Right lobe of liver (tissue), 6 donors: ENCODE measurements at regions not wholly inside any gene's neighbourhood (a gene's known extent, or its start where the extent isn't known, plus 50 kb on each side); places are given as distances from the start of the nearest gene placed in this dataset.

Experiments used
- ATAC-seq, 4 donors: fragments of 200-7000 bp; cut with Tn5 transposase; one replicate each; pipeline ENCODE4 v1.9.1; 2020; ENCODE audit warnings: mild to moderate bottlenecking in 4 of 4, moderate library complexity in 4 of 4
- DNase-seq, 3 donors: peaks; one replicate each; pipeline ENCODE4 v3.0.0-alpha.2; 2020
- H3K27ac ChIP-seq, 3 donors: fragments of 200-600 bp; one replicate each; pipeline ENCODE4 v1.8.0; 2022
- H3K27me3 ChIP-seq, 2 donors: fragments of 200-600 bp; one replicate each; pipeline ENCODE4 v1.8.0; 2022
- H3K36me3 ChIP-seq, 4 donors: fragments of 200-600 bp; sonication (generic) in 1 of 4; one replicate each; pipeline versions ENCODE4 v1.5.1 to v1.8.0; 2017 to 2022; ENCODE audit warnings: control low read depth in 1 of 4
- H3K4me1 ChIP-seq, 4 donors: fragments of 200-600 bp; sonication (generic) in 1 of 4; one replicate each; pipeline versions ENCODE4 v1.5.1 to v1.8.0; 2017 to 2022; ENCODE audit warnings: control low read depth in 1 of 4
- H3K4me3 ChIP-seq, 3 donors: fragments of 200-600 bp; one replicate each; pipeline ENCODE4 v1.8.0; 2022
- H3K9me3 ChIP-seq, 4 donors: fragments of 200-600 bp; sonication (generic) in 1 of 4; one replicate each; pipeline versions ENCODE4 v1.5.1 to v1.8.0; 2017 to 2022; ENCODE audit warnings: control low read depth in 1 of 4
- POLR2A ChIP-seq: fragments of 450-650 bp; IDR thresholded peaks from one replicate; pipeline ENCODE4 v1.6.1; 2017; ENCODE audit warnings: antibody characterized with exemption, mild to moderate bottlenecking
- WGBS: methylation state at CpG from one replicate; pipeline ENCODE4 v1.1.6; 2018; ENCODE audit warnings: low coverage, low lambda C conversion rate; ENCODE audit not compliant: insufficient coverage; ENCODE audit errors: missing lambda C conversion rate; 5-methylcytosine and 5-hydroxymethylcytosine counted together
- intact Hi-C, 2 donors: fragments of 100-400 bp; cut with DNase I; formaldehyde crosslinking; loops; one replicate each; pipeline versions ENCODE4 v1.11.2 to v1.14.1; 2022
- TF ChIP-seq, protein P1 (sequence below), 4 donors: fragments of 200-600 bp in 3 of 4; fragments of 450-650 bp in 1 of 4; IDR thresholded peaks; one replicate each; pipeline versions ENCODE4 v1.5.1 to v1.8.0; 2016 to 2022; ENCODE audit warnings: antibody characterized with exemption in 4 of 4, mild to moderate bottlenecking in 2 of 4
- donor health status: DM: no; HTN: yes; CAD: no.
- donor health status: DM: no; HTN: no; CAD: no.
- donor health status: DM: no; HTN: no; CAD: no.
- donor health status: DM: no; HTN: yes; CAD: no.
- donor health status: DM: no; HTN: yes; CAD: no.

- intact Hi-C loops = no loop called here
- Histone ChIP-seq H3K9me3 (no peaks in the 10 kb centered on the region), H3K27ac (no peak overlapping the region), H3K36me3 (no peaks in the 10 kb centered on the region), H3K4me3 (no peak overlapping the region), H3K4me1 (no peaks in the 10 kb centered on the region), H3K27me3 (no peaks in the 10 kb centered on the region)
- ATAC-seq = no peak
- peak in 2 of 3 donors; percentile 13 to 23 for DNase-seq
- no peak for TF ChIP-seq POLR2A
- TF ChIP-seq, protein P1, sequence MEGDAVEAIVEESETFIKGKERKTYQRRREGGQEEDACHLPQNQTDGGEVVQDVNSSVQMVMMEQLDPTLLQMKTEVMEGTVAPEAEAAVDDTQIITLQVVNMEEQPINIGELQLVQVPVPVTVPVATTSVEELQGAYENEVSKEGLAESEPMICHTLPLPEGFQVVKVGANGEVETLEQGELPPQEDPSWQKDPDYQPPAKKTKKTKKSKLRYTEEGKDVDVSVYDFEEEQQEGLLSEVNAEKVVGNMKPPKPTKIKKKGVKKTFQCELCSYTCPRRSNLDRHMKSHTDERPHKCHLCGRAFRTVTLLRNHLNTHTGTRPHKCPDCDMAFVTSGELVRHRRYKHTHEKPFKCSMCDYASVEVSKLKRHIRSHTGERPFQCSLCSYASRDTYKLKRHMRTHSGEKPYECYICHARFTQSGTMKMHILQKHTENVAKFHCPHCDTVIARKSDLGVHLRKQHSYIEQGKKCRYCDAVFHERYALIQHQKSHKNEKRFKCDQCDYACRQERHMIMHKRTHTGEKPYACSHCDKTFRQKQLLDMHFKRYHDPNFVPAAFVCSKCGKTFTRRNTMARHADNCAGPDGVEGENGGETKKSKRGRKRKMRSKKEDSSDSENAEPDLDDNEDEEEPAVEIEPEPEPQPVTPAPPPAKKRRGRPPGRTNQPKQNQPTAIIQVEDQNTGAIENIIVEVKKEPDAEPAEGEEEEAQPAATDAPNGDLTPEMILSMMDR (IDR thresholded peaks at IDR 0.05) = no peak
Measured at GRCh38 chr15:77854980-77855379, 222.3 kb upstream of the LINGO1 start.

GRCh38 chr15:77853910-77854309 is 221.2 kb upstream of the LINGO1 start:
- Histone ChIP-seq H3K27ac (no peak overlapping the region), H3K9me3 (no peaks in the 10 kb centered on the region), H3K4me3 (no peak overlapping the region), H3K4me1 (no peaks in the 10 kb centered on the region), H3K27me3 (no peaks in the 10 kb centered on the region), H3K36me3 (no peaks in the 10 kb centered on the region)
- intact Hi-C loops = no loop called here
- 59% methylated on average over 6 of the region's 6 CpGs for WGBS
- DNase-seq (peak in 2 of 3 donors; percentile 6 to 23), ATAC-seq (no peak)
- TF ChIP-seq, protein P1 (IDR thresholded peaks at IDR 0.05) = no peak
- no peak for TF ChIP-seq POLR2A

GRCh38 chr15:77853008-77853328 is 220.3 kb upstream of the LINGO1 start:
- Histone ChIP-seq H3K27ac (no peak overlapping the region), H3K36me3 (no peaks in the 10 kb centered on the region), H3K27me3 (no peaks in the 10 kb centered on the region), H3K4me3 (no peak overlapping the region), H3K4me1 (no peaks in the 10 kb centered on the region), H3K9me3 (no peaks in the 10 kb centered on the region)
- no peak for TF ChIP-seq POLR2A
- TF ChIP-seq, protein P1 (IDR thresholded peaks at IDR 0.05) = no peak
- DNase-seq (peak in 1 of 3 donors; percentile 3), ATAC-seq (no peak)
- WGBS = 64% methylated on average over 7 of the region's 7 CpGs
- intact Hi-C loops = no loop called here

DNA sequence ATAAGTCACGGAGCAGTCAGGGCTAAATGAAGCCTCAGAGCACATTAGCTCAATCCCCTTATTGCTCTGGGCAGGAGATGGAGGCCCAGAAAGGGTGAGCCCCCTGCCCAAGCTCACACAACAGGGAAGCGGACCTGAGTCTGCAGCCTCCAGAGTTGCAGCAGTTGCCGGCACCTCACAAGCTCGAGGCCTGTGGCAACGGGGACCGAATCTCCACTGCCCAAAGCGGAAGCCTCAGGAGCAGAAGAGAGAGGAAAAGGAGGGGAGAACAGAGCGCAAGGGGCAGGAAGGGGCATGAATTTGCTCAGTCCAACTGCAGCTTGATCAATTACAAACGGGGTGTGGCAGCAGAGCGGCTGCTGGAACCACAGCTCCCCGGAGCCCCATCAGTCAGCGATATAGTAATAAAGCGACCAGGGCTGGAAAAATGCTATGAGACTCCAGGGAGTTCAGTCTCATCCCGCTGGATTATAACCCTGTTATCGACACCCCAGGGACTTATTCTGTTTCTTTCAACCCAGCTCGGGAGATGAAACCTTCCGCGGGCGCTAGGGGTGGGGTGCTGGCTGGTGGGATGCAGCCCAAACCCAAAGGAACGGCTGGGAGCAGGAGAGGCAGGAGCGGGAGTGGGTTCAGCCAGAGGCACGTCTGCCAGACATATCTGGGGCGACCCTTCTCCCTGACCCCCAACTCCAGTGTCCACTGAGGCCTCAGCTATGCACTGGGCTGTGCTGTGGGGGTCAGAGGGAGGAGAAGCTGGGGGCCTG is 219.7 kb upstream of the LINGO1 start:
- no peaks in the 10 kb centered on the region for H3K9me3 ChIP-seq
- H3K27me3 ChIP-seq = no peaks in the 10 kb centered on the region
- no peak overlapping the region for H3K4me3 ChIP-seq
- DNase-seq (peak in 2 of 3 donors; percentile 31), ATAC-seq (no peak)
- H3K36me3 ChIP-seq = no peaks in the 10 kb centered on the region
- H3K4me1 ChIP-seq = no peaks in the 10 kb centered on the region
- H3K27ac ChIP-seq = no peak overlapping the region
- TF ChIP-seq POLR2A = no peak
- TF ChIP-seq, protein P1 (IDR thresholded peaks at IDR 0.05) = no peak
- intact Hi-C loops = no loop called here
- WGBS = 52% methylated on average over 14 of the region's 23 CpGs
